GM18508 (cell line): ENCODE measurements at regions not wholly inside any gene's neighbourhood (a gene's known extent, or its start where the extent isn't known, plus 50 kb on each side); places are given as distances from the start of the nearest gene placed in this dataset.

Source experiments
- ATAC-seq: cut with Tn5 transposase; IDR thresholded peaks from one replicate; pipeline ENCODE4 v1.9.1; 2021; ENCODE audit warnings: moderate number of reproducible peaks; ENCODE audit not compliant: insufficient read depth, unreplicated experiment

GRCh38 chr13:62687732-62688131 is 1272.1 kb upstream of the PCDH20 start:
- ATAC-seq, result no peak

GRCh38 chr13:62684359-62684758 is 1268.7 kb upstream of the PCDH20 start:
- ATAC-seq, result no peak

- no peak for ATAC-seq
Observed at GRCh38 chr13:62682788-62683187, 1267.1 kb upstream of the PCDH20 start.

DNA sequence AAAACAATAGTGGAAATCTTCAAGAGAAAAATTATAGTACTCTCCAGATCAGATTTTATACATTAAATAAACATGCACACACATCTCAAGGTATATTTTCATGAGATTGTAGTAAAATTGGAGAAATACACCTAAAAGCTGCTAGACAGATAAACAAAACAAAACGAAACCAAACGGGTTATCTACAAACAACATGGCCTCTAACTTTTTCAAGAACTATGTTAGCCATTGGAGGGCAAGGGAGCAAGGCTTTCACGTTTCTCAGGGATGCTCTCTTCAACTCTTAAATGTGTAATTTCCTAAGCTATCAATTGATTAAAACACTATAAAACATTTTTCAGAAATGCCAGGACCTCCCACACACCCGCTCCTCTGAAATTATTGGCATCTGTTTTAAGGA is 1262.4 kb upstream of the PCDH20 start:
- no peak for ATAC-seq

GRCh38 chr13:62663767-62664166 is 1248.1 kb upstream of the PCDH20 start:
- no peak for ATAC-seq

GRCh38 chr13:62659365-62659764 is 1243.7 kb upstream of the PCDH20 start:
- ATAC-seq, result no peak

DNA sequence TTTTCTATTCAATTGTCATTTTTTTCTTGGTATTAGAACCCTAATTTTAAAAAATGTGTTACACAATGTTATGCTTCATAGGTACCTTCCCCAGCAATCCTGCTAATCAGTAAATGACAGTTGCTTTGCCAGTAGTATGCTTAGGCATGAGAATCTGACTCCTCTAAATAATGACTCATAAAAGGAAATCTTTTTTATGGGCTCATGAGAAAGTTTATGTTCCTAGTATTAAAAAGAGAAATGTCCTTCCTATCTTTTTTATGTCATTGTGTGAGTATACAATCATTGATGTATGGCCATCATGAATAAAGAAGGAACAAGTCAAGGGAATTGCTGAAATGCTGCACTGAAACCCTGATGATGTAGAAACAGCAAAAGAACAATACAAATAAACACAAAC is 1237.7 kb upstream of the PCDH20 start:
- ATAC-seq, result no peak

DNA sequence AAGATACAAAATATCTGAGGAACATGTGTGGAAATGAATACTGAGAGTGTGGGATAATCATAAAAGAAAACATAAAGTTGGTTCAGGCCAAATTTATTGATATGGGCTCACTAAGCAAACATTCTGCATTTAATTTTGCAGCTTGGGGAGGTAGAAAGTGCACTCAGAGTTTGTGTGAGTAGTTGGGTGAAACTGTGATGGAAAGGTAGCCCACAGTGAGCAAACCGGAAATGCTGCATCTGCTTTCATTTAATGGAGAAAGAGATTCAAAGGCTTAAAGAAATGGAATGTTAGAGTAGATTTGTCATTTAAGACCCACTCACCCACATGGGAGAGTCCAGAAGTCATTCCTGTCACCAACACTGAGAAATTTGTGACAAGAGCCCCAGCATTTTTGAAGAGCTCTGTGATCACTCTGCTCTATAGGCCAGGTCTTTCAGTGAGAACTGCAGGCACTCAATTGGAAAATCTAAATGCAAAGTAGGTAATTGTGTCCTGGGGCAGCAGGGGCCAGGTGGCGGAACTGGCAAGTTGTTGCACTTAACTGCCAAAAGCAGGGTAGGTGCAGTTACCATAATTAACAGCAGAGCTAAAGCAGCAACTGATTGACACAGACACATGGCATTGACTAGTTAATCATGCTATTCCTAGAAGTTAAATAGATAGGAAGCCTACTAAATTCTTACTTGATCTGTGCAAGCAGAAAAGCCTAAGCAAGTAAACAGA is 1228.3 kb upstream of the PCDH20 start:
- no peak for ATAC-seq

- ATAC-seq, result no peak
Observed at GRCh38 chr13:62643007-62643483, 1227.4 kb upstream of the PCDH20 start.

GRCh38 chr13:62635161-62635560 is 1219.5 kb upstream of the PCDH20 start:
- no peak for ATAC-seq

DNA sequence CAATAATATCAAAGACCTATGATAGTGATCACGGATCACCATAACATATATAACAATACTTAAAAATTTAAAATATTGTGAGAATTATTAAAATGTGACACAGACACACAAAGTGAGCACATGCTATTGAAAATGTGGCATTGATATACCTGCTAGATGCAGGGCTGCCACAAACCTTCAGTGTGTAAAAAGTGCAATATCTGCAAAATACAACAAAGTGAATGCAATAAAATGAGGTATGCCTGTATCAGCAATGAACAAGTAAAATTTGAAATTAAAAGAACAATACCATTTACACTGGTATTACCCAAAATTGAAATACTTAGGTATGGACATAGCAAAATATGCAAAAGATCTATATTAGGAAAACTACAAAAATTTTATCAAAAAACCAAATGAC is 1217.8 kb upstream of the PCDH20 start:
- no peak for ATAC-seq

DNA sequence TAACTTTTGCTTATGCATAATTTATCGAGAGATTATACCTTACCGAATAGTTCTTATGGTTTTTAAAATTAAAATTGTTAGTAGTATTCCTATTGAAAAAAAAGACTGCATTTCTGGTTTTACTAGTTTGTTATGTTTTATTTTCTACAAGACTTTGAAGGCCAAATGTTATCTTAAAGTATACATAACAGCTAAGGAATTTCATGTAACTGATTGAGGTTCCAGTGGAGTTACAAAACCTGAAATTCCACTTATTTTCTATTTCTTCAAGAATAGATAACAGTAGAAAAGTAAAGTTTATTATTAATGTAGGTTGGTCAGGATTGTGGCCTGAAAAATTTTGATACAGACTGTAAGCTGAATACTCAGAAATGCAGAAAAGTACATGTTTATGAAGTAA is 1216.0 kb upstream of the PCDH20 start:
- no peak for ATAC-seq

- no peak for ATAC-seq
Observed at GRCh38 chr13:62631124-62631523, 1215.5 kb upstream of the PCDH20 start.

GRCh38 chr13:62629618-62630017 is 1214.0 kb upstream of the PCDH20 start:
- ATAC-seq, result no peak

DNA sequence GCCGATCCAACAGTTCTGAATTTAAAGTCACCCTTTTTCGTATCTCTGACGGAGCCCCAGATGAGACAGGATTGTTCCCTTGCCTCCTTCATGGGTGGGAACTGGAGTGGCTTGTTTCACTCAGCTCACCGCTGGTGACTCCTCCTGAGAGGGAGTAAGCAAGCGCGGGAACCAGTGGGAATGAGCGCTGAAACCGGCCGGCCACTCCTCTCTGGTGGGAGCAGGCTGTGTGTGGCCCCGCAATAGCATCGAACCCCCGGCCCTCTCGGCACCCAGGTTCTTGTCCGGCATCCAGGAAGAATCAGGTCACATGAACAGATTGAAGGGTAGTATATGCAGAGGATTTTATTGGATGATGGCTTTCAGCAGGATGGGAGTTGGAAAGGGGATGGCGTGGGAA is 1211.6 kb upstream of the PCDH20 start:
- no peak for ATAC-seq

DNA sequence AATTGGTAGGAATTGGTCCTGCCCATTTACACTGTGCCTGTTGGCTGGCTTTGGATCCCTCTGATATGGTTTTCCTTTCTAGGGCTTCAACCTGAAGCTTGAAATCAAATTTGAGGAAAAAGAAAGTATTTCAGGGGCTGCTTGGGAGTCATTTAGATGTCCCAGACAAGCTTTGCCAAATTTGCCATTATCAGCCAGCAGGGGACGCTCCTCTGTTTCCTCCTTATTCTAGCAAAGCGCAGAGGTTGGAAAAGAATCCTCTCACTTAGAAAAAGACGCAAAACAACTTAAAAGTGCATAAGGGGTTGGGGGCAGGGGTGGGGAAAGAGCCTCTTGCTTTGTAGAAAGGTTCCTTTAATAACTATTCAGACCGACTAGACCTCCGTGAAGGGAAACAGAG is 1211.1 kb upstream of the PCDH20 start:
- ATAC-seq, result no peak

DNA sequence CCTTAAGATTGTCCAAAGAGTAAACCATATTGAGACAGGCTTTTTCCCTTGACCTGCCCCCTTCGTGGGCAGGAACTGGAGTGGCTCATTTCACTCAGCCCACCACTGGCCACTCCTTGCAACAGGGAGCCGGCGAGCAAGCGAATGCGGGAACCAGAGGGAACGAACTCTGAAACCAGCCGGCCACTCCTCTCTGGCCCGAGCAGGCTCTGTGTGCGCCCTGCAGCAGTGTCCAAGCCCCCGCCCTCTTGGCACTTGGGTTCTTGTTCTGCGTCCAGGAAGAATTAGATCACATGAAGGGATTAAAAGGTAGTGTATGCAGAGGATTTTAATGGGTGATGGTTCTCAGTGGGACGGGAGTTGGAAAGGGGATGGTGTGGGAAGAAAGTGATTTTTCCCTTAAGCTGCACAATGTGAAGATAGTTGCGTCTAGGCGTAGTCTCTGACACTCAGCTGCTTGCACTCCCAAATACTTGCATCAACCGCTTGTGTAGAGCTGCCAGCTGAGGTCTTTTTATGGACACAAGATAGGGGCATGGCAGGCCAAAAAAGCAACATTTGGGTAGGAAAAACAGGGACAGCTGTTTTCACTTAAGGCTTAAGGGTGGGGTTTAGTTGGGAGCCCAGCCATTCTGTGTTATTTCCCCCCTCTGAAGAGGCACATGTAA is 1209.7 kb upstream of the PCDH20 start:
- ATAC-seq, result no peak

DNA sequence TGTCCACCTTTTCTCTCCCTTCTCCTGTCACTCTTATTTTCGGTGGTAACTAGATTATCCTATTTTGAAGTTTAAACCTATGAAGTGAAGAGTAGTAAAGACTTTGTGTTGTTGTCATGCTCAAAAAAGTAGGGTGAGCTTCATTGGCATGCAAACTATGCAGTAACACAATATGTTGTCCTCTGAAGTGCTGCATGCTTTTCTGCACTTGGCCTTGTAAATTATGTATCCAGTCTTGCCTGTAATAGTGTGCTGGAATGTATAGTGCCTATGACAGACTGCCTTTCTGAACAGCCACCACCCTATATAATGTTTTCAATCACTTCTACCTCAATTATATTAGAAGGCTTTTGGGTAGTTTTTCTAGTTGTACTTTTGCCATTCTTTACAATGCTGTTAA is 1198.2 kb upstream of the PCDH20 start:
- no peak for ATAC-seq

- ATAC-seq, result no peak
Observed at GRCh38 chr13:62611343-62611742, 1195.7 kb upstream of the PCDH20 start.

DNA sequence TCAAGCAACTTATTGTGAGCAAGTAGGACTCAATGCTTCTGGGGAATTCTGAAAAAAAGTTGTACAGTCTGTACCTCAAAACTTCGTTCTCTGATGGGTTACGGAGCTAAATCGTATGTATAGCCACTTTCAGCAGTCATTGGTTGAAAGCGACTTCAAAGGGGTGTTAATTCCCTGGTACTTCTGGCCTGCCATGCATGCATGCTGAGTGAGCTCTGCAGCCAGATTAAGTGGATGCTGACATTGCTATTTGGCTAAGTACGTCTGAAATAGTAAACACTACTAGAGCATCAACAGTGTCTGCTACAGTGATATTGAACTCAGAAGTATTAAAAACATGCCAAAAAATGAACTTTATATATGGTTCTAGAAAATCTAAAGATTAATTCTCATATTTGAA is 1183.1 kb upstream of the PCDH20 start:
- ATAC-seq, result no peak

DNA sequence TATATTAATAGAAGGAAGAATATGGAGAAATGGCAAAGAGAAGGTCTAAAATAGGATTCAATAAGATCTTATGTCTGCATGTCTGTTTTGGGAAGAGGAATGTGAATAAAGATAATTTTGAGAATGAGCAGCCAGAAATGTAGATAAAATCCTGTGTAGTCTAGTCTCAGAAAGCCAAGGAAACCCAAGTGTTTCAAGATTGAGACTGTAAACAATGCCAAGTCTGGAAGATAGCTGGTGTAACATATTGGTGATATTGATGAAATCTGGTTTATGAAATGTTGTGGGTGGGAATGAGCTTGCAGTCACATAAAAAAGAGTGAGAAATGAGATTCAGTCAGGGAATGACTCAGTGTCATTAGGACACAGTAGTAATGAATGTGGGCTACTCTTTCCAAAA is 1180.3 kb upstream of the PCDH20 start:
- no peak for ATAC-seq

DNA sequence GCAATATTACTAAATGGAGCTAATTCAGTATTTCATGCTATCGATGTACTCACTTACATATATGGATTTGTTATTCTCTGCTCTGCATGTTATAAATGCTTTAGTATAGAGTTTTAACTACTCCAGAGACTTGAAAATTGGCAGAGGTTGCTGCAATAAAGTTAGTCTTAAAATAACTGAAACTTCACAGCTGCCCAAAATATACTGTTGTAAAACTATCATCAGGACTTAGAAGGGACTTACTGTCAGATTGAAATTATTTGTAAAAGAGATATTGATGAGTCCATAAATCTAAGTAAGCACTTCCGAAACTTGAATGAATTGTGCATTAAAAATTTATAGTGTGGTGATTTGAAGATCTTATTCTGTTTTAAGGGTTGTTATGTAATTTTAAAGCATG is 1178.2 kb upstream of the PCDH20 start:
- ATAC-seq, result no peak
